ENCODE measurements at regions not wholly inside any gene's neighbourhood (a gene's known extent, or its start where the extent isn't known, plus 50 kb on each side); places are given as distances from the start of the nearest gene placed in this dataset.

- ATAC-seq = no peak
- TF ChIP-seq ARNTL (CRISPR knock-in tag; IDR thresholded peaks at IDR 0.05; ENCODE audit: borderline replicate concordance, low read depth) = no peak
- TF ChIP-seq ZNF565 (CRISPR knock-in tag; conservative IDR thresholded peaks at IDR 0.05; ENCODE audit: low read depth) = no peak
- TF ChIP-seq ZNF70 (CRISPR knock-in tag; IDR thresholded peaks at IDR 0.05) = no peak
- no peak for TF ChIP-seq OSR1 (CRISPR knock-in tag; IDR thresholded peaks at IDR 0.05)
- TF ChIP-seq CREB5 (CRISPR knock-in tag; IDR thresholded peaks at IDR 0.05; ENCODE audit: low read depth) = no peak
- TF ChIP-seq GLIS3 (CRISPR knock-in tag; IDR thresholded peaks at IDR 0.05) = no peak
- no peak for TF ChIP-seq ZFP3 (CRISPR knock-in tag; IDR thresholded peaks at IDR 0.05)
- no peak for TF ChIP-seq PATZ1 (CRISPR knock-in tag; IDR thresholded peaks at IDR 0.05; ENCODE audit: borderline replicate concordance)
- TF ChIP-seq TCF4 (CRISPR knock-in tag; IDR thresholded peaks at IDR 0.05; ENCODE audit: borderline replicate concordance) = no peak
- no peak for TF ChIP-seq BACH2 (CRISPR knock-in tag; IDR thresholded peaks at IDR 0.05; ENCODE audit: borderline replicate concordance)
- no peak for TF ChIP-seq ESRRG (CRISPR knock-in tag; IDR thresholded peaks at IDR 0.05)
- TF ChIP-seq TSHZ2 (CRISPR knock-in tag; IDR thresholded peaks at IDR 0.05) = no peak
- TF ChIP-seq TOX (CRISPR knock-in tag; IDR thresholded peaks at IDR 0.05; ENCODE audit: borderline replicate concordance) = no peak
- no peak for TF ChIP-seq RARB (CRISPR knock-in tag; IDR thresholded peaks at IDR 0.05)
- no peak for TF ChIP-seq ISL1 (CRISPR knock-in tag; IDR thresholded peaks at IDR 0.05)
- no peak for TF ChIP-seq ZC3H10 (CRISPR knock-in tag; IDR thresholded peaks at IDR 0.05)
- TF ChIP-seq SNAI2 (CRISPR knock-in tag; IDR thresholded peaks at IDR 0.05) = no peak
These were observed 98.9 kb upstream of the UBASH3B start for GRCh38 chr11:122556605-122557004.

GRCh38 chr11:122538060-122538459, 117.5 kb upstream of the UBASH3B start:
- ATAC-seq = no peak
- TF ChIP-seq ZFP3 (CRISPR knock-in tag; IDR thresholded peaks at IDR 0.05) = no peak
- no peak for TF ChIP-seq CSDC2 (CRISPR knock-in tag; IDR thresholded peaks at IDR 0.05)
- no peak for TF ChIP-seq SNAI2 (CRISPR knock-in tag; IDR thresholded peaks at IDR 0.05)
- no peak for TF ChIP-seq ZNF565 (CRISPR knock-in tag; conservative IDR thresholded peaks at IDR 0.05; ENCODE audit: low read depth)
- no peak for TF ChIP-seq CREB5 (CRISPR knock-in tag; IDR thresholded peaks at IDR 0.05; ENCODE audit: low read depth)
- no peak for TF ChIP-seq TSHZ2 (CRISPR knock-in tag; IDR thresholded peaks at IDR 0.05)
- no peak for TF ChIP-seq ZFP30 (CRISPR knock-in tag; IDR thresholded peaks at IDR 0.05)
- TF ChIP-seq TCF4 (CRISPR knock-in tag; IDR thresholded peaks at IDR 0.05; ENCODE audit: borderline replicate concordance) = no peak
- TF ChIP-seq RARB (CRISPR knock-in tag; IDR thresholded peaks at IDR 0.05) = no peak
- TF ChIP-seq PPARA (CRISPR knock-in tag; IDR thresholded peaks at IDR 0.05; ENCODE audit: borderline replicate concordance) = no peak
- TF ChIP-seq PATZ1 (CRISPR knock-in tag; IDR thresholded peaks at IDR 0.05; ENCODE audit: borderline replicate concordance) = no peak
- no peak for TF ChIP-seq BACH2 (CRISPR knock-in tag; IDR thresholded peaks at IDR 0.05; ENCODE audit: borderline replicate concordance)
- no peak for TF ChIP-seq ISL1 (CRISPR knock-in tag; IDR thresholded peaks at IDR 0.05)
- no peak for TF ChIP-seq ARNTL (CRISPR knock-in tag; IDR thresholded peaks at IDR 0.05; ENCODE audit: borderline replicate concordance, low read depth)
- TF ChIP-seq ZNF70 (CRISPR knock-in tag; IDR thresholded peaks at IDR 0.05) = no peak
- TF ChIP-seq POU6F1 (CRISPR knock-in tag; IDR thresholded peaks at IDR 0.05; ENCODE audit: borderline replicate concordance, low read depth) = no peak
- TF ChIP-seq GLIS3 (CRISPR knock-in tag; IDR thresholded peaks at IDR 0.05) = no peak
- no peak for TF ChIP-seq ZNF8 (CRISPR knock-in tag; IDR thresholded peaks at IDR 0.05)
- TF ChIP-seq OSR1 (CRISPR knock-in tag; IDR thresholded peaks at IDR 0.05) = no peak
- TF ChIP-seq TOX (CRISPR knock-in tag; IDR thresholded peaks at IDR 0.05; ENCODE audit: borderline replicate concordance) = no peak

Data from SK-N-SH treated with all-trans-retinoic acid at 6 μM for 48 hours (cell line).